ENCODE measurements at regions not wholly inside any gene's neighbourhood (a gene's known extent, or its start where the extent isn't known, plus 50 kb on each side); places are given as distances from the start of the nearest gene placed in this dataset.
"Not testable (repeated sequence)": the region's sequence is repeated elsewhere in the genome, so short reads cannot be mapped to it uniquely, and the experiment has no call there.

DNA sequence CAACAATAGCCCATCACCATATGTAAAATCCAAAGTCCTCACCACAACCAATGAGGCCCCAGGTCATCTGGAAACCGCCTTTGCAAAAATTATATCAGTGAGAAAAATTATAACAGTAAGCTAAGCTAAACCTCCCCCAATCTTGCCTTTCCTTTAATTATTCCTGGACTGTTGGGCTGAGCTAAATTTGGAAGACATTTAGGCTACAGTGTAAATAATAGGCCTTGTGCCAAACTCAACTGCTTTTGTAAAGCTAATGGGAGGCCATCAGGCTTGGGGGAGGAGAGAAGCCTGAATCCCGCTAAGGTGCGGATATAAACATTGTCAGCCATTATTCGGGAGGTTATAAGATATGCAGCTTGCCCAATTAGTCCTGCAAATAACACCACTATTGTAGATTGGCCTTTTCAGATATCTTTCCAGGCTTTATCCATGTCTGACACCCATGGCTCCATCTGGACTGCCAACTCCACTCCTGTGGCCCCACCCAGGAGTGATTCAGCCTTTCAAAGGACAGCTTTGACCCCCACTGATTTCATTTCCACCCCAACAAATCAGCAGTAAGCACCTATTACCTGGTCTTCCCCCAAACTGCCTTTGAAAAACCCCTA lies 53.0 kb upstream of the CA12 start:
- Mint-ChIP-seq H3K36me3 (ENCODE audit: low read depth) (no peaks in the 10 kb centered on the region), H3K4me3 (no peak overlapping the region), H3K27ac (no peak overlapping the region), H3K27me3 (no peaks in the 10 kb centered on the region), H3K9me3 (no peaks in the 10 kb centered on the region), H3K4me1 (peaks cover 15% of the 10 kb centered on the region)
- no peak for DNase-seq
- ATAC-seq, result no peak

GRCh38 chr15:63435204-63435820 lies 53.7 kb upstream of the CA12 start:
- peaks cover 20% of the 10 kb centered on the region for H3K4me1 Mint-ChIP-seq
- H3K9me3 Mint-ChIP-seq, result no peaks in the 10 kb centered on the region
- H3K27me3 Mint-ChIP-seq, result no peaks in the 10 kb centered on the region
- H3K27ac Mint-ChIP-seq, result no peak overlapping the region
- ATAC-seq (no peak), DNase-seq (no peak)
- no peaks in the 10 kb centered on the region for H3K36me3 Mint-ChIP-seq (ENCODE audit: low read depth)
- H3K4me3 Mint-ChIP-seq, result no peak overlapping the region

DNA sequence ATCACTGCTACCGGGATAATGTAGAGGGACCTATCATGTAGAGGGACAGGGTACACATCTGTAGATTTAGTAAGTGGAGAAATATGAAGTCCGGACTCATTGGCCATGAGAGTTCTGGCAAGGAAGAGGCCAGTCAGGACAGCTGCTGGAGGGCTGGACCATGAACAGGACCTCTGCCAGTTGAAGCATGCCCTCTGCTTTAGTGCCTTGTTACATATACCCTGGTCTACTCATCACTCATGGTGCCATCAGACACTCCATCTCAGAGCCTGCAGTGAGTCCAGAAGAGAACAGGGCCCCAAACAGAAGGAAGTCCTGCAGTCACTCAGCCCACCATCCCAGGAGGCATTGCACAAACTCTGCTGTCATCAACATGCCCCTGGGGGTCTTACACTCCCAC lies 54.7 kb upstream of the CA12 start:
- Mint-ChIP-seq H3K36me3 (ENCODE audit: low read depth) (no peaks in the 10 kb centered on the region), H3K9me3 (no peaks in the 10 kb centered on the region), H3K4me3 (no peak overlapping the region), H3K27me3 (no peaks in the 10 kb centered on the region), H3K4me1 (peaks cover 24% of the 10 kb centered on the region), H3K27ac (peak overlapping the region; percentile 50)
- DNase-seq (no peak), ATAC-seq (no peak)

GRCh38 chr15:63436872-63437375 lies 55.3 kb upstream of the CA12 start:
- DNase-seq, result peak; percentile 64
- Mint-ChIP-seq H3K4me3 (no peak overlapping the region), H3K9me3 (no peaks in the 10 kb centered on the region), H3K4me1 (peaks cover 24% of the 10 kb centered on the region), H3K36me3 (ENCODE audit: low read depth) (no peaks in the 10 kb centered on the region), H3K27me3 (no peaks in the 10 kb centered on the region), H3K27ac (peak overlapping the region; percentile 50)
- peak; percentile 78 for ATAC-seq

GRCh38 chr15:63439536-63440264 lies 58.1 kb upstream of the CA12 start:
- no peaks in the 10 kb centered on the region for H3K27me3 Mint-ChIP-seq
- no peak overlapping the region for H3K4me3 Mint-ChIP-seq
- ATAC-seq (no peak), DNase-seq (no peak)
- H3K27ac Mint-ChIP-seq, result no peak overlapping the region
- H3K9me3 Mint-ChIP-seq, result no peaks in the 10 kb centered on the region
- H3K4me1 Mint-ChIP-seq, result peaks cover 24% of the 10 kb centered on the region
- no peaks in the 10 kb centered on the region for H3K36me3 Mint-ChIP-seq (ENCODE audit: low read depth)

- Mint-ChIP-seq H3K36me3 (ENCODE audit: low read depth) (no peaks in the 10 kb centered on the region), H3K4me3 (no peak overlapping the region), H3K4me1 (peaks cover 24% of the 10 kb centered on the region), H3K27ac (no peak overlapping the region), H3K27me3 (no peaks in the 10 kb centered on the region), H3K9me3 (no peaks in the 10 kb centered on the region)
- no peak for DNase-seq
- no peak for ATAC-seq
Measured at GRCh38 chr15:63440265-63440648, 58.6 kb upstream of the CA12 start.

DNA sequence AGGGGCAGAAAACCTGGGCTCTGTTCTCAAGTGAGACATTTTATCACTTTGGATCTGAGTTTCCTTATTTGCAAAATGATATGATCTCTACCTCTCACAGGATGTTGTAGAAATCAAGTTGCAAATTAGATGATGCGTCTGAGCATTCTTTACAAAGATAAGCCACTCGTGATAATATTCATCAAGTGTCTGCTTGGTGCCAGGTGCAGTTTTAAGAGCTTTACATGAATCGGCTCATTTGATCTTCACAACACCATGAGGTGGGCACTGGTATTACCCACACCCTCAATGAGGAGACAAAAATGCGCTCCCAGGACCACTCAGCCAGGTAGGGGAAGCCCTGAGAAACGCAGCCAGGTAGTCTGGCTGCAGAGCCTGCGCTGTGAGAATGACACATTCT lies 59.1 kb upstream of the CA12 start:
- ATAC-seq, result no peak
- DNase-seq, result no peak
- H3K4me3 Mint-ChIP-seq, result no peak overlapping the region

DNA sequence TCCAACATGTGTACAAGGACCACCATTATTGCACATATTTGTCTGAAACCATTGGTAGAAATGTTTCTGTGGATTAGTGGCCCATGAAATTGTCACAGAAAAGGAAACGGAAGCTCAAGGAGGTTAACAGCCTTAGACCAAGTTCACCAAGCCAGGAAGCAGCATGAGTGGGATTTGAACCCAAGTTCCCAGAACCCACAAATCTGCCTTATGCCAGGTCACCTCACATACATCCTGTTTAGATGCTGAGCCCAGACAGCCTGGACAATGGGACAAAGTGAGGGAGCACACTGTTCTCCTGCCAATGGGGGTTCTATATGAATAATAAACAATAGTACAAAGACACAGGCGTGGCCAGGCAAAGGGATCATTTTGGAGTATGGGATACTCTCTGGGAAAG lies 59.6 kb upstream of the CA12 start:
- no peaks in the 10 kb centered on the region for H3K27me3 Mint-ChIP-seq
- ATAC-seq (no peak), DNase-seq (no peak)
- peaks cover 29% of the 10 kb centered on the region for H3K4me1 Mint-ChIP-seq
- H3K9me3 Mint-ChIP-seq, result no peaks in the 10 kb centered on the region
- no peak overlapping the region for H3K4me3 Mint-ChIP-seq
- H3K27ac Mint-ChIP-seq, result no peak overlapping the region
- no peaks in the 10 kb centered on the region for H3K36me3 Mint-ChIP-seq (ENCODE audit: low read depth)

More for the DNA sequence above, 59.1 kb upstream of the CA12 start:
- Mint-ChIP-seq H3K4me1 (peaks cover 27% of the 10 kb centered on the region), H3K27me3 (no peaks in the 10 kb centered on the region), H3K27ac (no peak overlapping the region), H3K9me3 (no peaks in the 10 kb centered on the region), H3K36me3 (ENCODE audit: low read depth) (no peaks in the 10 kb centered on the region)

GRCh38 chr15:63442080-63442479 lies 60.4 kb upstream of the CA12 start:
- Mint-ChIP-seq H3K9me3 (no peaks in the 10 kb centered on the region), H3K4me3 (no peak overlapping the region), H3K36me3 (ENCODE audit: low read depth) (no peaks in the 10 kb centered on the region), H3K27me3 (no peaks in the 10 kb centered on the region), H3K4me1 (peaks cover 24% of the 10 kb centered on the region), H3K27ac (no peak overlapping the region)
- no peak for DNase-seq
- ATAC-seq, result no peak

DNA sequence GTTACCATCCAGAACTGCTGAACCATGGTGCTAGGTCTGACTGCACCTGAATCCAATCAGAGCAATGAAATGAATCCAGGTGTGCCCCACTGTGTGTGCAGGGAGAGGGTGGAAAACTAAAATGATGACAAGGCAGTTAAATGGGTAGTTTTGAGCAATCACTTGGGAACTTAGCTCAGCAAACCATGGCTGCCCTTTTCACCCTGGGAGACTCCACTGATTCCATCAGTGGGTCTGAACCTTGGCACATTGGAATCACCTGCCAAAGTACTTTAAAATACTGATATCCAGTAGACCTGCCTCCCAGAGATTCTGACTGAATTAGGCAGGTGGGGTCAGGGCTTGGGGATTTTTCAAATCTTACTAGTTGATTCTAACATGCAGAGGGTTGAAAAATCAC lies 59.8 kb upstream of the USP3 start:
- Mint-ChIP-seq H3K4me1 (peaks cover 21% of the 10 kb centered on the region), H3K4me3 (no peak overlapping the region), H3K27me3 (no peaks in the 10 kb centered on the region), H3K36me3 (ENCODE audit: low read depth) (no peaks in the 10 kb centered on the region), H3K27ac (no peak overlapping the region), H3K9me3 (no peaks in the 10 kb centered on the region)
- ATAC-seq, result no peak
- no peak for DNase-seq

DNA sequence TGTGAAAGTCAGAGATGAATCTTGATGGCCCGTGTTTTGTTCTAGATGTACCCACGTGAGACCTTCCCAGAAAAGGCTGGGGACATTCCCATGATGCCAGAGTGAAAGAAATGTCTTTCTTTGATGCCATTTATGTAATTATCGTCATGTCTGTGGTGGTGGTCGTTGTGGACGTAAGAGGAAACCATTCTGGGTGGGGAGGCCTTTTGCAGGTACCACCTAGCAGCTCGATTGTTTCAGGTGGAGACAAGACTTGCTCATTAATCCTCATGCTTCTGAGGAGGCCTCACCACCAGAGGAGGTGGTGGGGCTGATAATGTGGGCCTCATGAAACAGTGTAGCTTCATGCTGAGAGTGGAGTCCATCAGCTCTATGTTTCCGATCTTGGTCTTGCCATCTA lies 58.1 kb upstream of the USP3 start:
- no peaks in the 10 kb centered on the region for H3K27me3 Mint-ChIP-seq
- H3K4me1 Mint-ChIP-seq, result peaks cover 11% of the 10 kb centered on the region
- ATAC-seq (no peak), DNase-seq (no peak)
- H3K9me3 Mint-ChIP-seq, result no peaks in the 10 kb centered on the region
- H3K4me3 Mint-ChIP-seq, result no peak overlapping the region
- no peaks in the 10 kb centered on the region for H3K36me3 Mint-ChIP-seq (ENCODE audit: low read depth)
- peak overlapping the region; percentile 59 for H3K27ac Mint-ChIP-seq

- H3K27me3 Mint-ChIP-seq, result no peaks in the 10 kb centered on the region
- H3K36me3 Mint-ChIP-seq (ENCODE audit: low read depth), result no peaks in the 10 kb centered on the region
- ATAC-seq (no peak), DNase-seq (no peak)
- peaks cover 11% of the 10 kb centered on the region for H3K4me1 Mint-ChIP-seq
- no peak overlapping the region for H3K27ac Mint-ChIP-seq
- H3K9me3 Mint-ChIP-seq, result no peaks in the 10 kb centered on the region
- no peak overlapping the region for H3K4me3 Mint-ChIP-seq
Measured at GRCh38 chr15:63447017-63447676, 57.2 kb upstream of the USP3 start.

- H3K27ac Mint-ChIP-seq, result no peak overlapping the region
- ATAC-seq, result no peak
- no peaks in the 10 kb centered on the region for H3K9me3 Mint-ChIP-seq
- no peak overlapping the region for H3K4me3 Mint-ChIP-seq
- no peaks in the 10 kb centered on the region for H3K36me3 Mint-ChIP-seq (ENCODE audit: low read depth)
- no peaks in the 10 kb centered on the region for H3K27me3 Mint-ChIP-seq
- no peak for DNase-seq
- peaks cover 11% of the 10 kb centered on the region for H3K4me1 Mint-ChIP-seq
Measured at GRCh38 chr15:63448266-63448665, 56.1 kb upstream of the USP3 start.

DNA sequence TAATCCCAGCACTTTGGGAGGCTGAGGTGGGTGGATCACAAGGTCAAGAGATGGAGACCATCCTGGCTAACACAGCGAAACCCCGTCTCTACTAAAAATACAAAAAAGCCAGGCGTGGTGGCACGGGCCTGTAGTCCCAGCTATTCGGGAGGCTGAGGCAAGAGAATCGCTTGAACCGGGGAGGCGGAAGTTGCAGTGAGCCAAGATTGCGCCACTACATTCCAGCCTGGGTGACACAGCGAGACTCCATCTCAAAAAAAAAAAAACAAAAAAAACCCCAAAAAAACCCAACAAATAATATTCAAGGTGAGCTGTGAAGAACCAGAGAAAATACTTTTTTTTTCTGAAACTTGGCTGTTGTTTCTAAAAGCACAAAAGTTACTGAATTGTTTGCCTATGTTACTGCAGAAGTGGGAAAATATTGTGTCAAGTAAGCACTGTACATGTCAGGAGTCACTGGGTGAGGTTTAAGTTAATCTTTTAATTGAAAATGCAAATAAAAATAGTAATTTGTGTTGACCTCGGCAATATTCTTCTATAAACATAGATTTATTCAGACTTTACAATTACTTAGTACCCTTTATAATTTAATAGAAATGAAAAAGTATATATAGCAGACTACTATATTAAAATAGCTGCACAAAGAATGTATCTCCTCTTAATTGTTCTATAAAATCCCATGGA lies 55.4 kb upstream of the USP3 start:
- H3K9me3 Mint-ChIP-seq; H3K27ac Mint-ChIP-seq; ATAC-seq; H3K36me3 Mint-ChIP-seq (ENCODE audit: low read depth); H3K4me3 Mint-ChIP-seq; DNase-seq; H3K27me3 Mint-ChIP-seq: not testable (repeated sequence)
- H3K4me1 Mint-ChIP-seq, result peaks cover 11% of the 10 kb centered on the region
